GM21381 (cell line): ENCODE measurements at regions not wholly inside any gene's neighbourhood (a gene's known extent, or its start where the extent isn't known, plus 50 kb on each side); places are given as distances from the start of the nearest gene placed in this dataset.
A peak's percentile ranks its signal among the peaks of the same experiment; 100 is the strongest.
"Not testable (repeated sequence)": the region's sequence is repeated elsewhere in the genome, so short reads cannot be mapped to it uniquely, and the experiment has no call there.

Experiments
- ATAC-seq: cut with Tn5 transposase; IDR thresholded peaks from one replicate; pipeline ENCODE4 v1.9.1; 2021; ENCODE audit warnings: mild to moderate bottlenecking, moderate library complexity; ENCODE audit not compliant: unreplicated experiment

GRCh38 chr6:47180633-47181032 lies 129.1 kb downstream of the TNFRSF21 start:
- no peak for ATAC-seq

- no peak for ATAC-seq
These were observed 130.4 kb downstream of the TNFRSF21 start for GRCh38 chr6:47179286-47179685.

- no peak for ATAC-seq
These were observed 133.5 kb upstream of the ADGRF1 start for GRCh38 chr6:47175656-47176055.

- ATAC-seq: no peak
These were observed 132.4 kb upstream of the ADGRF1 start for GRCh38 chr6:47174502-47175023.

- not testable (repeated sequence) for ATAC-seq
These were observed 131.9 kb upstream of the ADGRF1 start for GRCh38 chr6:47174063-47174462.

GRCh38 chr6:47173145-47173544 lies 131.0 kb upstream of the ADGRF1 start:
- not testable (repeated sequence) for ATAC-seq

GRCh38 chr6:47170617-47170947 lies 128.4 kb upstream of the ADGRF1 start:
- no peak for ATAC-seq

- ATAC-seq: no peak
These were observed 127.9 kb upstream of the ADGRF1 start for GRCh38 chr6:47169785-47170616.

GRCh38 chr6:47168180-47168579 lies 126.0 kb upstream of the ADGRF1 start:
- ATAC-seq: no peak

GRCh38 chr6:47165918-47166317 lies 123.8 kb upstream of the ADGRF1 start:
- ATAC-seq: peak; percentile 54

- no peak for ATAC-seq
These were observed 122.7 kb upstream of the ADGRF1 start for GRCh38 chr6:47164877-47165276.

- no peak for ATAC-seq
These were observed 121.4 kb upstream of the ADGRF1 start for GRCh38 chr6:47163536-47163935.

GRCh38 chr6:47162793-47163192 lies 120.7 kb upstream of the ADGRF1 start:
- no peak for ATAC-seq

- no peak for ATAC-seq
These were observed 120.1 kb upstream of the ADGRF1 start for GRCh38 chr6:47162231-47162630.

GRCh38 chr6:47161176-47161687 lies 119.1 kb upstream of the ADGRF1 start:
- ATAC-seq: no peak

GRCh38 chr6:47160702-47161101 lies 118.6 kb upstream of the ADGRF1 start:
- no peak for ATAC-seq

GRCh38 chr6:47159763-47160162 lies 117.6 kb upstream of the ADGRF1 start:
- no peak for ATAC-seq

GRCh38 chr6:47157653-47158219 lies 115.6 kb upstream of the ADGRF1 start:
- no peak for ATAC-seq

- no peak for ATAC-seq
These were observed 114.9 kb upstream of the ADGRF1 start for GRCh38 chr6:47157063-47157462.

- no peak for ATAC-seq
These were observed 114.1 kb upstream of the ADGRF1 start for GRCh38 chr6:47156196-47156595.

- no peak for ATAC-seq
These were observed 111.2 kb upstream of the ADGRF1 start for GRCh38 chr6:47153404-47153755.

GRCh38 chr6:47152666-47153403 lies 110.7 kb upstream of the ADGRF1 start:
- ATAC-seq: no peak
